ENCODE measurements at regions not wholly inside any gene's neighbourhood (a gene's known extent, or its start where the extent isn't known, plus 50 kb on each side); places are given as distances from the start of the nearest gene placed in this dataset.
"Not testable (repeated sequence)": the region's sequence is repeated elsewhere in the genome, so short reads cannot be mapped to it uniquely, and the experiment has no call there.

DNA sequence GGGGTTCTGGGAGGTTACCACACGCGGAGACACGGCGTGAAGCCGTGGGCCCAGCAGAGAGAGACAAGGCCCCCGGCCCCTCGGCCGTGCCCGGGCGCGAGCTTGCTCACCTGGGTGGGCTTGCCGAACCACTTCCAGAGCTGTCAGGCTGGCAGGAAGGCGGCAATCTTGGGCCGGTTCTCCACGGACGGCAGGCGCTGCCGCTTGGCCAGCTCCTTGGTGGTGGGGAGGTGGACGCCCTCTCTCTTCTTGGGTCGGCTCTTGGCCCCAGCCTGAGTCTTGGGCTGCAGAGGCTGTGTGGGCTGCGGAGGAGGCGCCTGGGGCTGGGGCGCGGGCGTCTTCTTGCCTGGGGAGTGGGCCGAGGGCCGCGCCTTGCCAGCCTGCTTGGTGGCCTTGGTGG, 426.5 kb upstream of the ZNF722 start:
- H3K9me3 ChIP-seq (replicated peaks; ENCODE audit: control insufficient read depth, insufficient read depth, low read length); H3K4me2 ChIP-seq (ENCODE audit: control insufficient read depth, insufficient read depth); H4K20me1 ChIP-seq (ENCODE audit: control insufficient read depth, insufficient read depth); intact Hi-C loops (cut with micrococcal nuclease; ENCODE audit: unreplicated experiment); H3K36me3 ChIP-seq (ENCODE audit: control insufficient read depth in 2 of 2, insufficient read depth in 2 of 2, low read length in 1 of 2); H3K27me3 ChIP-seq (replicated peaks in 1 of 2; ENCODE audit: control insufficient read depth in 2 of 2, insufficient read depth in 2 of 2, low read length in 1 of 2); DNase-seq (ENCODE audit: low read depth, low spot score); RAD21 ChIA-PET (ENCODE audit: unreplicated experiment); H3K27ac ChIP-seq (ENCODE audit: control insufficient read depth, insufficient read depth); BruUV-seq (replicated peaks); H3K79me2 ChIP-seq (ENCODE audit: control insufficient read depth, insufficient read depth, low read length); H2AFZ ChIP-seq (ENCODE audit: control insufficient read depth, low read depth, low read length); H3K4me3 ChIP-seq; ATAC-seq; in situ Hi-C loops (cut with MboI); CTCF ChIA-PET; SMC1A ChIA-PET (ENCODE audit: uncharacterized antibody, unreplicated experiment); POLR2A ChIA-PET; H3K9ac ChIP-seq (ENCODE audit: control insufficient read depth, insufficient read depth, low read length); H3K4me1 ChIP-seq (ENCODE audit: control insufficient read depth, insufficient read depth, low read length); FAIRE-seq: not testable (repeated sequence)
- 81% methylated on average over 28 of the region's 28 CpGs for WGBS (ENCODE audit: insufficient coverage, insufficient replicate concordance, low lambda C conversion rate, missing lambda C conversion rate)

DNA sequence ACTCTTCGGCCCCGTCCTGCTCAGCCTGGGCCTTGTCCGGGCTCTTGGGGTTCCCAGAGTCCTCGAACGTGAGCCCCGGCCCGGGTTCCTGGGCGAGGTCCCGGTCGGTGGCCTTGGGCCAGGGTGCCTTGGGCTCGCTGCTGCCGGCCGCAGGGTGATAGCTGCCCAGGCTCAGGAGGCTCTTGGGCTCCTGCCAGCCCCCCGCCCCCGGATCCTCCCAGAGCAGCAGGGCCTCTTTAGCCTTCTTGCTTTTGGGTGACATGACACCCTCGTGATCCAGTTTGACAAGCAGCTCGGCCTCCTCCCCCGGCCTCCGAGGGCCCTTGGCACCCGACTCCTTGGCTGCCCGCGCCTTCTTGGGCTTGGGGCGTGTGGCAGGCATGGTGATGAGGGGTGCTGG, 425.7 kb upstream of the ZNF722 start:
- intact Hi-C loops (cut with micrococcal nuclease; ENCODE audit: unreplicated experiment); H3K9ac ChIP-seq (ENCODE audit: control insufficient read depth, insufficient read depth, low read length); H3K27me3 ChIP-seq (replicated peaks in 1 of 2; ENCODE audit: control insufficient read depth in 2 of 2, insufficient read depth in 2 of 2, low read length in 1 of 2); H2AFZ ChIP-seq (ENCODE audit: control insufficient read depth, low read depth, low read length); RAD21 ChIA-PET (ENCODE audit: unreplicated experiment); H3K79me2 ChIP-seq (ENCODE audit: control insufficient read depth, insufficient read depth, low read length); H3K4me2 ChIP-seq (ENCODE audit: control insufficient read depth, insufficient read depth); H3K4me1 ChIP-seq (ENCODE audit: control insufficient read depth, insufficient read depth, low read length); SMC1A ChIA-PET (ENCODE audit: uncharacterized antibody, unreplicated experiment); H3K36me3 ChIP-seq (ENCODE audit: control insufficient read depth in 2 of 2, insufficient read depth in 2 of 2, low read length in 1 of 2); POLR2A ChIA-PET; CTCF ChIA-PET; in situ Hi-C loops (cut with MboI); DNase-seq (ENCODE audit: low read depth, low spot score); H4K20me1 ChIP-seq (ENCODE audit: control insufficient read depth, insufficient read depth); BruUV-seq (replicated peaks); H3K27ac ChIP-seq (ENCODE audit: control insufficient read depth, insufficient read depth); H3K9me3 ChIP-seq (replicated peaks; ENCODE audit: control insufficient read depth, insufficient read depth, low read length); H3K4me3 ChIP-seq; FAIRE-seq; ATAC-seq: not testable (repeated sequence)
- 61% methylated on average over 11 of the region's 23 CpGs for WGBS (ENCODE audit: insufficient coverage, insufficient replicate concordance, low lambda C conversion rate, missing lambda C conversion rate)

DNA sequence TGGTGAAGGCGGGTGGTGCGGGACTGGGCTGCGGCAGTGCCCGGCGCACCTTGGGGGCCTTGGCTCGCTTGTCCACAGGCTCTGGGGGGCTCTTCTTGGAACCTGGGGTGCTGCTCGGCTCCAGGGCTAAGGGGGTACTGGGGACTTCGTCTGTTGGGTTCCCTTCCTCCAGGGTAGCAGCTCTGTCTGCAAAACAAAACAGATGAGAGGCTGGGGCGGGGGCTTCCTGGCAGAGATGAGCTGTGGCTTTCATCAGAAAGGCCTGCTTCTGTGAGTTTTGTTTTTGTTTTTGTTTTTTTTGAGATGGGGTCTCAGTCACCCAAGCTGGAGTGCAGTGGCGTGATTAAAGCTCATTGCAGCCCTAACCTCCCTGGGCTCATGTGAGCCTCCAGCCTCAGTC, 425.2 kb upstream of the ZNF722 start:
- H3K36me3 ChIP-seq (ENCODE audit: control insufficient read depth in 2 of 2, insufficient read depth in 2 of 2, low read length in 1 of 2); H3K79me2 ChIP-seq (ENCODE audit: control insufficient read depth, insufficient read depth, low read length); H3K4me1 ChIP-seq (ENCODE audit: control insufficient read depth, insufficient read depth, low read length); H3K4me2 ChIP-seq (ENCODE audit: control insufficient read depth, insufficient read depth); intact Hi-C loops (cut with micrococcal nuclease; ENCODE audit: unreplicated experiment); BruUV-seq (replicated peaks); DNase-seq (ENCODE audit: low read depth, low spot score); H3K9me3 ChIP-seq (replicated peaks; ENCODE audit: control insufficient read depth, insufficient read depth, low read length); H2AFZ ChIP-seq (ENCODE audit: control insufficient read depth, low read depth, low read length); RAD21 ChIA-PET (ENCODE audit: unreplicated experiment); H3K9ac ChIP-seq (ENCODE audit: control insufficient read depth, insufficient read depth, low read length); H4K20me1 ChIP-seq (ENCODE audit: control insufficient read depth, insufficient read depth); H3K27ac ChIP-seq (ENCODE audit: control insufficient read depth, insufficient read depth); ATAC-seq; FAIRE-seq; H3K27me3 ChIP-seq (replicated peaks in 1 of 2; ENCODE audit: control insufficient read depth in 2 of 2, insufficient read depth in 2 of 2, low read length in 1 of 2); POLR2A ChIA-PET; SMC1A ChIA-PET (ENCODE audit: uncharacterized antibody, unreplicated experiment); H3K4me3 ChIP-seq; in situ Hi-C loops (cut with MboI); CTCF ChIA-PET: not testable (repeated sequence)
- 16% methylated on average over 5 of the region's 10 CpGs for WGBS (ENCODE audit: insufficient coverage, insufficient replicate concordance, low lambda C conversion rate, missing lambda C conversion rate)

DNA sequence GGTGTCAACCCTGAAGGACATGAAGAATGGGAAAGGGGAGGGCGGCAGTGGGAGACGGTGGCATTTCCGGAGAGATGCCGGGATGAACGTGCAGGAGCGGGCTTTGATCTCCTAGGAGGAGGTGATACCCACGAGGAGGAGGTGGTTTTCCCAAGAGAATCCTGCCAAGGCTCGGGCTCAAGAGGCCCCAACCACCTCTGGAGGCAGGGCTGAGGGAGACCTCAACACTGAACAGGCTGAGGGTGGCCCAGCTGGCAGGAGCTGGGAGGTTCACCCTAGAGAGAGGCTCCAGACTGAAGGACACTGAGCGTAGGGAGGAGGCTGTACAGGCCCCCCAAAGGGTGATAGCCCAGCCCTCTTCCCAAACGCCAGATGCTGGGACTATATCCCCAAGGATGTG, 422.2 kb upstream of the ZNF722 start:
- H3K4me1 ChIP-seq (ENCODE audit: control insufficient read depth, insufficient read depth, low read length); in situ Hi-C loops (cut with MboI); H3K9me3 ChIP-seq (replicated peaks; ENCODE audit: control insufficient read depth, insufficient read depth, low read length); FAIRE-seq; H3K27ac ChIP-seq (ENCODE audit: control insufficient read depth, insufficient read depth); H4K20me1 ChIP-seq (ENCODE audit: control insufficient read depth, insufficient read depth); POLR2A ChIA-PET; H3K36me3 ChIP-seq (ENCODE audit: control insufficient read depth in 2 of 2, insufficient read depth in 2 of 2, low read length in 1 of 2); H3K79me2 ChIP-seq (ENCODE audit: control insufficient read depth, insufficient read depth, low read length); RAD21 ChIA-PET (ENCODE audit: unreplicated experiment); intact Hi-C loops (cut with micrococcal nuclease; ENCODE audit: unreplicated experiment); BruUV-seq (replicated peaks); ATAC-seq; H2AFZ ChIP-seq (ENCODE audit: control insufficient read depth, low read depth, low read length); H3K9ac ChIP-seq (ENCODE audit: control insufficient read depth, insufficient read depth, low read length); CTCF ChIA-PET; SMC1A ChIA-PET (ENCODE audit: uncharacterized antibody, unreplicated experiment); DNase-seq (ENCODE audit: low read depth, low spot score); H3K4me2 ChIP-seq (ENCODE audit: control insufficient read depth, insufficient read depth); H3K27me3 ChIP-seq (replicated peaks in 1 of 2; ENCODE audit: control insufficient read depth in 2 of 2, insufficient read depth in 2 of 2, low read length in 1 of 2); H3K4me3 ChIP-seq: not testable (repeated sequence)
- WGBS (ENCODE audit: insufficient coverage, insufficient replicate concordance, low lambda C conversion rate, missing lambda C conversion rate) = 55% methylated on average over 9 of the region's 10 CpGs

Data from GM12878 (cell line).